ENCODE measurements at regions not wholly inside any gene's neighbourhood (a gene's known extent, or its start where the extent isn't known, plus 50 kb on each side); places are given as distances from the start of the nearest gene placed in this dataset.

DNA sequence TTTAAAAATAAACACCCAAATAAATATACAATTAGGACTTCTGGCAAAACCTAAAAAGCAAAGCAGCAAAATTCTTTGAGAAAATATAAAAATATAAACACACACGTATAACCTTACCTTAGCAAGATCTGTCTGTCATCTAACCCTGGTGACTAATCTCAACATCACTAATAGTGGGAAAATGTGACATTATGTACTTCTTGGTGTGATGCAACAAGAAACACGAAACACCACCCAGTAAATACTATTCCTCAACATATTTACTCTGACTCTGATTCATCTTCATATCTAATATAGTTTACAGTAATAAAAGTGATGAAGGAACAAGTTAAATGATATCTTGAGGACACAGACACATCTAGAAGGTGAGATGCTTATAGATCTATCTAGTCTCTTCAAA lies 332.6 kb upstream of the MANEA start:
- DNase-seq: no peak

DNA sequence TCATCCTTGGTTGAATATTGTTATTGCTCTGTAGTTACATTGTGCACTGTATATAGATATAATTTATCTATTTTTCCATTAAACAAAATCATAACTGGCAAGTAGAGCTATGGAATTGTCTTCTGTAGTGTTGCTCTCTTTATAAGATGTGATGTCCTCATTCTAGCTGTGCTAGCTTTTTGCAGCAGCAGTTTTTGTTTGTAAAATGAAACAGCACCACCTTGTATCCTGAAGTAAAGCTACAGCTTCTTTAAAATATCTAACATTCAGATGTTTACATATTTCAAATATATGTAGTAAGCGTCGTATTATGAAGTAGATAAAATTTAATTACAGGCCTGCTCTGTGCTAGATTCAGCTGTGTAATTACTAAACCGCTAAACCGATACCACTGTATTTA lies 328.8 kb upstream of the MANEA start:
- DNase-seq: no peak

DNA sequence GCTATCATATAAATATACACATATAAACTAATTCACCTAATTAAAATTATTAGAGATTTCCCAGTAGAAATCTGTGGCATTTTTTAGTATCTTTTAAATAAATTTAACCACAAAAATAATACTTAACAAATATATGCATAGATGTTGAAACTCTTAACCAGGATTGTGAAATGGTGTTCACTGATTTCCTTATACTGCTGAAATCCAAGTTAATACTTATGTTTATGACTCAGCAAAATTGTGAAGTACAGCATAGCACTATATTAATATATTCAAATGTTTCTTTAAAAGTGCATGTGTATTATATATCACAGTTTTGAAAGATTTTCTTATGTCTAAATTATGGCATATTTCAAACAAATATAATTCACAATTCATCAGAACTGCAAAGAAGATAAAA lies 328.2 kb upstream of the MANEA start:
- DNase-seq: no peak

DNA sequence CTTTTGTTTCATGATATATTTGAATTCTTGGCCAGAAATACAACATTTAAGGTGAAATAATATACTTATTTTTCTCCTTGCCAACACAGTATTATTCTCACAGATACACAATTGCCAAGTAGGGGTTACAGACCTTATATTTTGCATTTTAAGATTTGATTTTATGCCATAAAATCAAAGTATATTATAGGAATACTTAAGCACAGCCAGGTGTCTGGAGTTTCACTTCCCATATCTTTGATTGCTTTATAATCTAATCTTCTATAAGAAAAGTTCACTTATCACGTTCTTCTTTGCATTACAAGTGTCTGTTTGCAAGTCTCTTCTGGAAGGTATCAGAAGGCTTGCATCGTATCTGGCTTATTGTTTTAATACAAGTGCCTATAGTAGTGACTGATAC lies 327.7 kb upstream of the MANEA start:
- no peak for DNase-seq

DNA sequence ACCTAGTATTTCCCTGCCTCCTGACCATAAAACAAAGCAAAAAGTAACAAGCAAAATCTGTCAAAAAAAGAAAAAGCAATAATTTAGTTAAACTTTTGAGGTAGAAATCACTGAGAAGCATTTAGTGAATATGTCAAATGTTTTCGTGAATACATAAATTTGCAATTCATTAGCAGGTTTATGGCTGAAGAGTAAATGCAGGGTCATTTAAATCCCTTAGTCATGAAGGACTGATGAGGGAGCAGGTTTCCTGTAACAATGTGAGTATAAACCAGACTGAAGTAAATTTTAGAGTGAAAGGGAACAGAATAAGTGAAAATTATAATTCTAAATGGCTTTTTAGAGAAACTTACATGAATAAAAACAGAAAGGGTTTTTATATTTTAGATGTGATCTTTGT lies 313.5 kb upstream of the MANEA start:
- DNase-seq: no peak

DNA sequence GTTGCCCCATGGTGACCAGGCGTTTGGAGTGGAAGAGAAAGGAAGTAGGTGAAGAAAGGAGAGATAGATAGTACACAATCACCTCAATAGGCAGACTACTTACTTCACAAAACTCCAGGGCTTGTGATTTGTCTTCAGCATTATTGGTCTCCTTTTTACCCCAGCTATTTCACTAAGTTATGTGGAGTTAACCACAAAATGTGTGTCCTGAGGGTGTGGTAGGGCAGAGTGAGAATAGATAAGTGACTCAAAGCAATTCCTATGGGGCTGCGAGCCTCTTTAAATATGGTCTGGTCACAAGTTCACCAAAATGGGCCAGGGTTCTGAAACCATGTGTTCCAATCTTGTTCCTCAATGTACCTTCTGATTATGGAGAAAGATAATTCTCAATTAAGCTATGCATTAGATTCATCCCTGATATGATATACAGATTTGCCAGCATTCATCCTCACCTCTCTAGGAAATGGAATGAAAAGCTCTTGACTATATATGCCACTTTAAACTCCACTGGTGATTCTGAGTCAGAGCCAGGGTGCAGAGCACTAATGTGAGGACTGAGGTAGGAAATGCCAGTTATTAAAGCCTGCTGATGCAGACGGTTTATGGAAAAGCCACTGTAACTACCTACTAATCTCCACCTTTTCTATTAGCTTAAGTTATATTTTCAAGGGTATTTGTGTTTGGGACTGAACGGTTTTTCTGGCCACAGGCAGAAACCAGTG lies 310.6 kb upstream of the MANEA start:
- no peak for DNase-seq

DNA sequence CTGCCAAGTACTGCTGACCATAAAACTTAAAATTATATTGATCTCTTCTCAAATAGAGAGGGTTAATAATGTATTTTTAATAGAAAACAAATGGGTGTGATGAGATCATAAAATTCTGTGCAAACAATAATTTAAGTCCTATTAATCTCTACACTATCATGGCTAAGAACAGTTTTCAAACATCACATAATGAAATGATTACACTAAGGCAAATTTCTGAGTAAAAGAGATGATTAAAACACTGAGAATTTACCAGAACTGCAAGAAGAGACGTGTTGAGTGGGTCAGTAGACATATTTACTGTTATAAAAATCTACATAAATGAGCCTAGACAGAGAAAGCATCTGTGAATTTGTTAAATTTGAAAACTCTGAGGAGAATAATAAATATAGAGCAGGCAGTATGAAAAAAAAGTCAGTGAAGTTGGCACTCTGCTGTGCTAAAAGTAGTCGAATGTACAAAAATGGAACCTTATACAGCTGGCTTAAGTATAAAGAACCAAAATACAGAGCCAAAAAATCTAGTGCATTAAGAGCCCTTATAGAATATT lies 302.6 kb upstream of the MANEA start:
- DNase-seq: no peak

DNA sequence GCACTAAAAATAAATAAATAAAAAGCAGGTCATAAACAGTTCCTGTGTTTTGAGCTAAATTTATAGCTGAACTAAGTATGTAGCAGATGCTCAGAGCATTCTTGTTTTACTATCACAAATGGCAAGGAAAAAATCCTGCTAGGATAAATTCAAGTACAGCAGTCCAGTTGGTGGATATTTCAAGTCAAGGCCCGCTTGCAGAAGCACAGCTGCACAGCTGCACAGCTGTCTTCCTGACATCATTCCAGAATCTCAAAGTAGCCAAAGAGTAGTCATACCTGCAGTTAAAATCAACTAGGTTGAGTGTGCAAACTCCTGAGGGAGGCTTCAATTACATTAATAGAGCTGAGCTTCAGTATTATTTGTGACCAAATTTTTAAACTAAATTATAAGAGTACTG lies 297.7 kb upstream of the MANEA start:
- DNase-seq: no peak

DNA sequence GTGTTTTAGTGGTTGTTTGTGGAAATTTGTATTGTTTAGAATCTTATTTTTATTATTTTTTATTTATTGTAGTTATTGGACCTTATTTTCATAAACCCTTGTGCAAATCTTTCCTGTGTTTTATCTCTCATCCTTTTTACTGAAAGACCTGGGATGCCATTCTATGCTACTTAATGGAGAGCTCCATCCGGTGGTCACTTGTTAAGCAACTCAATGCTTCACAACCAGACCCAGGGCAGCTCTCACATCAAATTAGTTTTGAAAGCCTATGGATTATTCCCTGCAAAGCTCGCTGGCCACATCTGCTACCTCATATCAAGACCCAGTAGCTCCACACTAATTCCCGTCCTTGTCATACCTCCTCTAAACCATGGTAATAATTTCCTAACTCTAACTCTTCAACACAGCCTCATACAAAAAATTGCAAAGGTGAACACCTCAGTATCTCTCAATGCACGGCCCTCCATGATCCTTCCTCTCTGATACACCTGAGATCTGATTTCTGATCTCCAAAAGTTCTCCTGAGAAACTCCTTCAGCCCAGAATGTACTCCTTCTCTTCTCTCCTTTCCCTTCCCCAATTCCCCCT lies 296.6 kb upstream of the MANEA start:
- DNase-seq: peak; percentile 22

DNA sequence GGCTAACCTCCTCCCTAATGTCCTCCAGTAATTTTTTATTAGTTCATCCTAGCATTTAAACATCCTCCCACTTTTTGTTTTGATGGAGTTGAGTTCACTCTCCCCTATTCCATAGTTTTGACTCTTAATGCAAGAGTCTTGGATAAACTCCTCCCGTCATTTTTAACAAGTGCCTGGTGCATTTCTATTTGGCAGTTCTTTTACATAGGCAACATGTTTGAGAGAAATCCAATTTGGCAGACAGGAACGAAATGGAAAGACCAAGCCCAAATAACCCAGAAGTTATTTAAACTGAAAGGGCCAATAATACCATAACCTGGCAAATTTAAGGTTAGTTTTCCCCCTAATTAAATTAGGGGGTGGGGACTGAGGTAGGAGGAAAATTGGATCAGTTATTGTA lies 291.5 kb upstream of the MANEA start:
- no peak for DNase-seq

DNA sequence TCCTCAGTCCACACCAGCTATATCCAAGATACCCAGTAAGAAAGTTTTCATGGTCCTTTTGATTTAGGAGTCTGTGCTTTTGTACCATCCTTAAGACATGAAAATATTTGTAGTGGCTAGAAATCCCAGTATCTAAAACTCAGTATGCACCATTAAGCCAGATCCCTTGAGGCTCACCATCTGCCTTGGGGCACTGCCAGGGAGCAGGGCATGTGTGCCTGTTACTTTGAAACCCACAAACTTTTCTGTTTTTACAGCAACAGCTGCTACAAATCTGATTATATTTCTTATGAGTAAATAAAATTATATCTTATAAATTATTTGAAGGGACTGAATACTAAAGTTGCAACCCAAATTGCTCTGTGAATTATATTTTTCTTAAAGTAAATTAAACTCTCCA lies 290.5 kb upstream of the MANEA start:
- DNase-seq: peak; percentile 53

DNA sequence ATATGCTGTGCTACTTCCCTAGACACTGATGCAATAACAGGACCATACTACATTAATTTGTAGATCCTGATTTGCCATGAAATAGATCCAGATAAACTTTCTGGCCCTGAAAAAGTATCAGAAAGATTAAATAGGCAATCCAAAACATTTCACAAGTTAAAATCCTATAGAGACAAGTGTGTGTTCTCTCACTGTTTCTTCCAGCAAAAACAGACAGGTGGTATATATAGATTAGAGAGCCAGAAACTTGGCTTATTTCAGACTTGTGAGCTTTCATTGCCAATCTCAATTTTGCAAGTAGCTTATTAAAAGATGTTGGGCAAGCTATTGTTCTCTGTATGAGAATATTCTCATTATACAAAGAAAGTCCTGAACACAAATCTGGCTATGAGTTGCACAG lies 289.1 kb upstream of the MANEA start:
- DNase-seq: no peak

DNA sequence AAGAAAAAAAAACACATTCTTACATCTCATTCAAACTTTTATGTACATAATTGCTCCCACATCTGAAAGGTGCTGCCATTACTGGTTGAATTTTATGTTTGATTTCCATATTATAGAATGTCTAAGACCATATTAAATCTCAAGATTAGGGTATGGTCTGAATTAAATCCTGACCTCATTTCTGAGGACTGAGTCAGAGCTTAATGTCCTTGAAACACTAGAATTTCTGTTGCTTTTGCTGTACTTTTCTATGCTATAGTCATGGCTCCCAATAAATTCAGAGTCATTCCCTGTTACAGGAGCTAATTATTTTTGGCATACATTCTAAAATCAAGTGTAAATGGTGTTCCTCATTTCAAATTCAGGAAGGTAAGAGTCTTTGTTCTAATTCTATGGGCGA lies 285.3 kb upstream of the MANEA start:
- no peak for DNase-seq

DNA sequence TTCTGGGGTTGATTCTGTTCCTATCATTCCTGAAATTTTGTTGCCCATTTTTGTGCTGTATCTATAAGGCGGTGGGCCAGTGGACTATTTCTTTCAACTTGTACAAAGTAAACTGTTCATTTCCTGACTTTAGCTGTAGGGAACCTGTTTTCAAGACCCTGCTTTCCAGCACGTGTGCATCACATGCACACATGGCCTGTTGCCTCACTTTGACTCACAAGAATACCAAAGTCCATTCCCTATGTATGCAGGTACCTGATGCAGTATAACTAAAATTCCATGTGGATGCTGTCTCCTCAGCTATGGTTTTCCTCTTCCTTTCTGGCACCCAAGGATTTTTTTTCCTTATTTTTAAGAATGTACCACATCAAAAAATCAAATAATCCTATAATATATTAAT lies 284.1 kb upstream of the MANEA start:
- DNase-seq: no peak

DNA sequence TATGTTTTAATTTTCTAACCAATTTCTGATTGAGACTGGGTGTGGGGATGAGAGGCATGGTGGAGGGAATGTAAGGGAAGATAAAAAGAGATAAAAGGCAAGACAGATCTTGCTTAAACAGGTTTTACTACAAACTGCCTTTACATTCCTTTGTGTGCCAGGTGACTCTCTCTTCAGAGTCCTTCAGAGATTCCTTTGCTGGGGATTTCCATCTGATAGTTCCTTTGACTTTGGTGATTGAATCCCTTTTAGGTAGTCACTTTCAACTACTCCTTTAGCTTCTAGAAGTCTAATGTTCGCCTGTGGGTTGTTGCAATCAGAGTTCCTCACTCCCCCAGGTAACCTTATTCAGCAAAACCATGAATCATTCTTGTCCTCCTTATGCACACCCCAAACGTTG lies 283.3 kb upstream of the MANEA start:
- no peak for DNase-seq

DNA sequence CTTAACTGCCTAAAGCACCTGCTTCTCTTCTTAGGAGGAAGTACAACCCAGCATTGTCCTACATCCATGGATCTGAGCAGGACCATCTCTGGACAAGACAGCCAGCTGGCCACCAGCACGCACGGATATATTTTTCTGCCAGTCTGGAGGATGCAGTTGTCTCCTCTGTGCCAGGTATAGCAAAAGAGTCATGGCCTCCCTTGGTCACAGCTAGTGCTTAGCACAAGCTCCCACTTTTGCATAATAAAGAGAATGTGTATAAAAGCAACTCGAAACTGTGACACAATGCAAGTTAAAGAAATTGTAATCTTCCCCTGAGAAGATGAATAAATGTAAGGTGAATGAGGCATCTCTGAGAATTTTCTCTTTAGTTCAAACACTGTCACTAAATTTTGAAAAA lies 267.8 kb upstream of the MANEA start:
- DNase-seq: no peak

DNA sequence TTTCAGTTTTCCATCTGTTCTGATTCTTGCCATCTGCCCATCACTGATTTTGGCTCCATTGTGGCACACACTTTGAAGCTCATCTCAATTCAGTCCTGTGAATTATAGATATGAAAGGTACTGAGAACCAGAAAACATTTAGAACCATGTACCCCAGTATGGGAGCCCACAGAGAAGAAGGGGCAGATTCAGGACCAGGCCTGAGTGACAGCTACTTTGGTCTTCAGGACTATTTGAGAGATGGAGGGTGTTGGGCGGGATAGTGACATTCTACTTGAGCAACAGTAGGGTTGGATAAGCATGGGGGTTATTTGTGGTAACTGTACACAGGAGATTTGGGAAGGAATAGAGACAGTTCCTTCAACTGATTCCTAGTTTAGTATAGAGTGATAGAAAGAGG lies 259.2 kb upstream of the MANEA start:
- DNase-seq: peak; percentile 79

DNA sequence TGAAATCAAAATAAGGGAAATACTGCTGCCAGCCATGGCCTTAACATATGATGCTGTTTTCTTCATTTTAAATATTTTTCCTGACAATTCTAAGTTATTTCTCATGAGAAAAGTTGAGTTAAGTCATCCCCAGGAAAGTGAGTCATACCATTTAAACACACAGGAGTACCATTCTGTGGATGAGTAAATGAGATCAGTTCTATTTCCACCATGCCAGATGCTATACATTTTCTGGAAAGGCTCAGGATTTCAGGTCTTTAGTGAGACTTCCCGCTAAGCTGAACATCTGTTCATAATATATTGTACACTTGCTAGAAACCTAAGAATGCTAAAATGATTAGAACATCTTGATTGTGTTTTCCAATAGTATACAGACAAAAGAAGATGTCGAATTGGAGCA lies 256.2 kb upstream of the MANEA start:
- peak; percentile 93 for DNase-seq

DNA sequence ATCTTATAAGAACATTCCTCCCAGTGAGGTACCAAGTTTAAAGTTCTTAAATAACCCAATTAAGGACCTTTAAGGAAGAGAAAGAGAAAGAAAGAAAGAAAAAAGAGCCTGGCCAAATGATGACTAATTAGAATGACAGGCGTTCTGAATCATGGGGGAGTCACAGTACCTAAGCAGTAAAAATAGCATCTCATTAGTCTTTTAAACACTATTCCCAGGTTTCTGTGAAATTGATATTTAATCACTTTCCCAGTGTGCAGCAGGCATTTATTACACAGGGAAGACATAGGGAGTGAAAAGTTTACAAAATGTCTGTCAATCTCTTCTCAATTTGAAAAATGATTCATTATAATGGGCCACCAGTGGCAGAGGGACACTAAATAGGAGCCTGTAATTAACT lies 251.4 kb upstream of the MANEA start:
- DNase-seq: no peak

DNA sequence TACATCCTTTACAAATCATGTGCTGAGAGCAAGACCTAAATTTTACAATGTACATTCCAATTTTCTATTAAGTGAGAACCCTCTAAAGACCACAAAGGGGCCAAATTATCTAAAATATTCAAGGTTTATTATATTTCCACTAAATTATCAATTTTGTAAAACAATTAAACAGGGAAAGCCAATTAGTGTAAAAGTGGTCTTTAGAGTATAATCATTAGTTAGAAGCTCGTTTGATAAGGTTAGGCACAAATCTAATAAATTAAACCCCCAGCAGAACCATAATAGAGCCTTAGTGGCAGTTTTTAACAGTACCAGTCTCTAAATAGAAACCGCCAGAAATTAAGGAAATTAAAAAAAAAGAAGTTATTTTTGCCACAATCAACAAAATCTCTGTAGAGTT lies 249.1 kb upstream of the MANEA start:
- DNase-seq: no peak

DNA sequence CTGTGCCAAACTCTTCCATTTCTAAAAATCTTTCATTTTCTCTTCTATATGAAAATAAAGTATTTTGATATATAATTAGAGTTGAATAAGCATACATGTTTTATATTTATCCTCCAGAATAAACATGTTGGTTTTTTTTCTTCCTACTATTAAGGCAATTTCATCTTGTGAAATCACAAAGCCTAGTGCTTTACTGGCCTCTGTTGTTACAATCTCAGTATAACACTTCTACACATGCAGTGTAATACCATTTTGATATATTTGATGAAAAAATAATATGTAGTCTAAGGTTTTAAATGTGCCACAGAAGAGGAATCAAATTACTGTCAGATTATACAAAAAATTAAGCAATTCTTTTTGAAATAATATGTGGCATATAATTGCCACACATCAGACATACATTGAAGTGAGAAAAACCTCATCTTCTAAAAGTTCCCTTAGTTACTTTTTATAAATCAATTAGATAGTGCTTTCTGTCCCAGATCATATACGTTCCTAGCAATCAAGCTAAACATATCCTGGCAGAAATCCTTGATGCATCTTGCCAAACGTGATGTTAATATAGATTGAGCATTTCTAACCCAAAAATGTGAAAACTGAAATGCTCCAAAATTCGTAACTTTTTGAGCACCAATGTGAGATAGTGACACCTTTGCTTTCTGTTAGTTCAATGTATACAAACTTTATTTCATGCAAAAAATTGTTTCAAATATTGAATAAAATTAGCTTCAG lies 225.1 kb upstream of the MANEA start:
- DNase-seq: no peak

DNA sequence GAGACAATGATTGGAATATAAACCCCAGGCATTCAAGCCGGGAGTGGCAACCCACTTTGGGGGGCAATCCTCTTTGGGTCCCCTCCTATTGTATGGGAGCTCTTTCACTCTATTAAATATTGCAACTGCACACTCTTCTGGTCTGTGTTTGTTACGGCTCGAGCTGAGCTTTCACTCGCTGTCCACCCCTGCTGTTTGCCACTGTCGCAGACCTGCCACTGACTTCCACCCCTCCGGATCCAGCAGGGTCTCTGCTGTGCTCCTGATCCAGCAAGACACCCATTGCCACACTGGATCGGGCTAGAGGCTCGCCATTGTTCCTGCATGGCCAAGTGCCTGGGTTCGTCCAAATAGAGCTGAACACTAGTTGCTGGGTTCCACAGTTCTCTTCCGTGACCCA lies 222.8 kb upstream of the MANEA start:
- no peak for DNase-seq

DNA sequence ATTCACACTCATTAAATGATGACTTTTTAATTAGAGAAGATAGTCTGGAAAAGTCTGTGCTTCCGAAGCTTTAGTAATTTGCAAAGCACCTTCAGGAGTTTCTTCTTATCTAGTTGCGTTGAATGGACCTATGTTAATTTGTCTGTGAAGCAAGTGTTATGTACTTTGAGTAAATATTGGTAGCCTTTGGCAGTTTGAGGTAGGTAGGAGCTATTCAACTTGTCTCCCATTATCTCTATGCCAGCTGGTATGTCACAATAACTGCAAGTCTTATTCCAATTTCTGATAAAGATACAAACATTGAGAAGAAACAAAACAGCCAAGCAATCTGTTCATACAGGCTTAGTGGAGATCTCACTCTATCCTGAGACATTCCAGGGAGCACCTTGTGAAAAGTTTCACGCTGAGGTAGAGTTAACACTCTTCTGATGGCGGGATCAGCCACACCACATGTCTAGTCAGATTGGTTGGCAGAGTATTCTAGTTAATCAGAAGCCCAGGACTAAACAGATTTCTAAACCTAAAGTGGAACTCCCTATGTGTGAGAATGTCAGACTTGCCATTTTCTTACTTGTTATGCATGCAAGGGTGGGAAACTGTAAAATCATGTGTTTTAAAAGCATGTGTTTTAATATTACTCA lies 219.8 kb upstream of the MANEA start:
- no peak for DNase-seq

All from NCI-H524 treated with DMSO at 0.1 percent for 48 hours (cell line).